ENCODE measurements at regions not wholly inside any gene's neighbourhood (a gene's known extent, or its start where the extent isn't known, plus 50 kb on each side); places are given as distances from the start of the nearest gene placed in this dataset.

GRCh38 chr5:107058235-107058634 lies 612.5 kb downstream of the EFNA5 start:
- no peak overlapping the region for H3K4me3 ChIP-seq (ENCODE audit: low read depth, low read length)
- DNase-seq (ENCODE audit: low read depth) (peak; percentile 95), FAIRE-seq (peak; percentile 13)
- no peaks in the 10 kb centered on the region for H3K36me3 ChIP-seq (ENCODE audit: control insufficient read depth, insufficient read depth, low read length)
- no peak for TF ChIP-seq CTCF (IDR thresholded peaks at IDR 0.05; ENCODE audit: insufficient read depth, low read length, severe bottlenecking)
- H3K27me3 ChIP-seq (ENCODE audit: control insufficient read depth, insufficient read depth, low read length): no peaks in the 10 kb centered on the region

DNA sequence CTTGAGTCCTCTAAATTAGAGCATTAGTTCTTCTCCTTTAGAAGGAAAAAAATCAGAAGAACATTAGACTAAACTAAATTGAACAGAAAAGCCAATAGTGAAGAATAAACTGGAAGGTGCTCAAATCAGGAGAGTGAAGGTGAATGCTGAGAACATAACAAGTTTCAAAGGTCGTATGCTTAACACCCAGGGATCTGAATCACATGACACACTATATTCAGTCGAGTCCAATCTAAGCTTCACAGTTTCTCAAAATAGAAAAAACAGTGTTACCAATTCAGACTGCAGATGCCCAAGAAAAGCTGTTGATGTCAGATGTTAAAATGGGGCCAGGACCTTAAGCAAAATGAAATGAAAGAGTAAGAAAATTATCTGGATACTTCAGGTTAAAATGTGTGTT lies 614.5 kb downstream of the EFNA5 start:
- no peak for FAIRE-seq
- TF ChIP-seq CTCF (IDR thresholded peaks at IDR 0.05; ENCODE audit: insufficient read depth, low read length, severe bottlenecking): no peak

DNA sequence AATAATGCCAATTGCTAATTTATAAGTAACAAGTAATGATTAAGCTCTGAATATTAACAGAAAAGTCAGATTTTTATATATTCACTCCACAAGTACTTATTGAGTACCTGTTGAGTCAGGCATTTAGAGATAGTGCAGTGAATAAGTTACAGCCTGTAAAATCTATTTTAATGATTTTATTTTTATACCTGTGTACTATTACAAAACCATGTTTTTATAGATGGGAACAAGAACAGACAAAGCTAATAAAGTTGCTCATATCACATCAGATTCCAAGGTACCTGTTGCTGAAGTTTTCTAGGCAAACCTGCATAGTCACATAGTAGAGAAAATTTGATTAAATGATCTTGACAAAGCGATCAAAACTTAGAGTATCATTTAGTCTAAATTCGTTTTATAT lies 623.7 kb downstream of the EFNA5 start:
- no peak overlapping the region for H3K4me3 ChIP-seq (ENCODE audit: low read depth, low read length)
- no peak for TF ChIP-seq CTCF (IDR thresholded peaks at IDR 0.05; ENCODE audit: insufficient read depth, low read length, severe bottlenecking)
- no peaks in the 10 kb centered on the region for H3K27me3 ChIP-seq (ENCODE audit: control insufficient read depth, insufficient read depth, low read length)
- DNase-seq (ENCODE audit: low read depth) (no peak), FAIRE-seq (no peak)
- no peaks in the 10 kb centered on the region for H3K36me3 ChIP-seq (ENCODE audit: control insufficient read depth, insufficient read depth, low read length)

More for the DNA sequence above, 614.5 kb downstream of the EFNA5 start:
- Histone ChIP-seq H3K4me3 (ENCODE audit: low read depth, low read length) (no peak overlapping the region), H3K27me3 (ENCODE audit: control insufficient read depth, insufficient read depth, low read length) (no peaks in the 10 kb centered on the region), H3K36me3 (ENCODE audit: control insufficient read depth, insufficient read depth, low read length) (no peaks in the 10 kb centered on the region)
- no peak for DNase-seq (ENCODE audit: low read depth)

GRCh38 chr5:107043665-107044064 lies 627.1 kb downstream of the EFNA5 start:
- H3K36me3 ChIP-seq (ENCODE audit: control insufficient read depth, insufficient read depth, low read length): no peaks in the 10 kb centered on the region
- DNase-seq (ENCODE audit: low read depth) (no peak), FAIRE-seq (no peak)
- no peak for TF ChIP-seq CTCF (IDR thresholded peaks at IDR 0.05; ENCODE audit: insufficient read depth, low read length, severe bottlenecking)
- H3K4me3 ChIP-seq (ENCODE audit: low read depth, low read length): no peak overlapping the region
- H3K27me3 ChIP-seq (ENCODE audit: control insufficient read depth, insufficient read depth, low read length): no peaks in the 10 kb centered on the region

DNA sequence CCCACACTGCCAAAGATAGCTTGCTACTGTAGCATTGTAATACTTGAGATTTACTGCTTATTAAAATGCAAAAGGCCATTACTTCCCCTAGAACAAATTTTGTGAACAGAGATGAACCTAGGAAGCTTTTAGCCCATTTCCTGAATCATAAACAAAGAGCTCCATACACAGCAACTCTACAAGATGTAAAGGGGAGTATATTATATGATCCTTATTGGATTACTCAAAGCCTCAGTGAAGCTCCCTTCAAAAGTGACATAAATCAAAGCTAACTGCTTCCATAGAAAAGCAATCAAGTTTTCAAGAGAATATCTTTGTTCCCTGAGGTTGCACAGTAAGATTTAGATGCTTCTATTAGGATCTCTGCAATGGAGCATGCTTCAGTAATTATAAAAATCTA lies 629.8 kb downstream of the EFNA5 start:
- FAIRE-seq (no peak), DNase-seq (ENCODE audit: low read depth) (no peak)
- no peak overlapping the region for H3K4me3 ChIP-seq (ENCODE audit: low read depth, low read length)
- no peaks in the 10 kb centered on the region for H3K27me3 ChIP-seq (ENCODE audit: control insufficient read depth, insufficient read depth, low read length)
- no peaks in the 10 kb centered on the region for H3K36me3 ChIP-seq (ENCODE audit: control insufficient read depth, insufficient read depth, low read length)
- no peak for TF ChIP-seq CTCF (IDR thresholded peaks at IDR 0.05; ENCODE audit: insufficient read depth, low read length, severe bottlenecking)

- FAIRE-seq (no peak), DNase-seq (ENCODE audit: low read depth) (peak; percentile 53)
- no peak for TF ChIP-seq CTCF (IDR thresholded peaks at IDR 0.05; ENCODE audit: insufficient read depth, low read length, severe bottlenecking)
- no peaks in the 10 kb centered on the region for H3K27me3 ChIP-seq (ENCODE audit: control insufficient read depth, insufficient read depth, low read length)
- H3K4me3 ChIP-seq (ENCODE audit: low read depth, low read length): no peak overlapping the region
- H3K36me3 ChIP-seq (ENCODE audit: control insufficient read depth, insufficient read depth, low read length): no peaks in the 10 kb centered on the region
Observed at GRCh38 chr5:107032629-107033028, 638.1 kb downstream of the EFNA5 start.
